H9 (cell line): ENCODE measurements at regions not wholly inside any gene's neighbourhood (a gene's known extent, or its start where the extent isn't known, plus 50 kb on each side); places are given as distances from the start of the nearest gene placed in this dataset.

Source experiments
- DNase-seq: peaks from one replicate; pipeline ENCODE4 v3.0.0-alpha.2; 2017
- H2AFZ ChIP-seq: one replicate; pipeline ENCODE4 v1.6.1; 2013; ENCODE audit warnings: mild to moderate bottlenecking, low read length, control low read depth, moderate library complexity
- H2AK5ac ChIP-seq: 2 replicates; pipeline ENCODE4 v1.6.1; 2013; ENCODE audit warnings: low read length, control low read depth, mixed read lengths; ENCODE audit not compliant: insufficient read length
- H2BK120ac ChIP-seq: one replicate; pipeline ENCODE4 v1.6.1; 2013; ENCODE audit warnings: low read depth, mild to moderate bottlenecking, low read length, control low read depth, inconsistent platforms; ENCODE audit not compliant: poor library complexity, severe bottlenecking
- H2BK12ac ChIP-seq: 2 replicates; pipeline ENCODE4 v1.6.1; 2013; ENCODE audit warnings: low read length, control low read depth, mixed read lengths, low read depth; ENCODE audit not compliant: insufficient read length
- H2BK15ac ChIP-seq: 2 replicates; pipeline ENCODE4 v1.6.1; 2013; ENCODE audit warnings: low read depth, low read length, control low read depth
- H2BK20ac ChIP-seq: one replicate; pipeline ENCODE4 v1.6.1; 2013; ENCODE audit warnings: low read depth, mild to moderate bottlenecking, low read length, control low read depth, inconsistent platforms; ENCODE audit not compliant: poor library complexity, severe bottlenecking
- H2BK5ac ChIP-seq: 2 replicates; pipeline ENCODE4 v1.6.1; 2013; ENCODE audit warnings: low read length, control low read depth, mixed read lengths; ENCODE audit not compliant: insufficient read length
- H3K14ac ChIP-seq: 2 replicates; pipeline ENCODE4 v1.6.1; 2013; ENCODE audit warnings: low read length, control low read depth; ENCODE audit not compliant: insufficient read depth
- H3K18ac ChIP-seq: 2 replicates; pipeline ENCODE4 v1.6.1; 2013; ENCODE audit warnings: low read depth, mild to moderate bottlenecking, mixed read lengths, low read length, control low read depth; ENCODE audit not compliant: insufficient read length
- H3K23ac ChIP-seq: 2 replicates; pipeline ENCODE4 v1.6.1; 2013; ENCODE audit warnings: low read length, control low read depth, mixed read lengths, low read depth; ENCODE audit not compliant: insufficient read length
- H3K23me2 ChIP-seq: 2 replicates; pipeline ENCODE4 v1.6.1; 2013; ENCODE audit warnings: low read depth, mild to moderate bottlenecking, mixed read lengths, low read length, control low read depth; ENCODE audit not compliant: insufficient read length, poor library complexity, severe bottlenecking
- H3K27ac ChIP-seq: 2 replicates; pipeline ENCODE4 v1.5.1; 2013; ENCODE audit warnings: low read length, control low read depth, mixed read lengths, low read depth; ENCODE audit not compliant: insufficient read length
- H3K27me3 ChIP-seq: 2 replicates; pipeline ENCODE4 v1.6.1; 2013; ENCODE audit warnings: low read length, control low read depth, inconsistent platforms; ENCODE audit not compliant: insufficient read depth
- H3K4ac ChIP-seq: 2 replicates; pipeline ENCODE4 v1.6.1; 2013; ENCODE audit warnings: low read depth, mild to moderate bottlenecking, control low read depth, inconsistent platforms, low read length, moderate library complexity
- H3K4me1 ChIP-seq: 2 replicates; pipeline ENCODE4 v1.6.1; 2013; ENCODE audit warnings: low read length, control low read depth, inconsistent platforms; ENCODE audit not compliant: insufficient read depth
- H3K4me2 ChIP-seq: 2 replicates; pipeline ENCODE4 v1.6.1; 2013; ENCODE audit warnings: low read length, control low read depth, mixed read lengths; ENCODE audit not compliant: insufficient read length, insufficient read depth
- H3K56ac ChIP-seq: 2 replicates; pipeline ENCODE4 v1.6.1; 2013; ENCODE audit warnings: low read depth, mild to moderate bottlenecking, mixed read lengths, low read length, control low read depth; ENCODE audit not compliant: insufficient read length
- H3K79me1 ChIP-seq: 2 replicates; pipeline ENCODE4 v1.6.1; 2013; ENCODE audit warnings: low read depth, mild to moderate bottlenecking, moderate library complexity, low read length, control low read depth, inconsistent platforms; ENCODE audit not compliant: insufficient read depth, poor library complexity, severe bottlenecking
- H3K79me2 ChIP-seq: 2 replicates; pipeline ENCODE4 v1.6.1; 2013; ENCODE audit warnings: low read length, control low read depth, inconsistent platforms; ENCODE audit not compliant: insufficient read depth
- H3K9ac ChIP-seq: 2 replicates; pipeline ENCODE4 v1.6.1; 2013; ENCODE audit warnings: low read length, control low read depth, mixed read lengths; ENCODE audit not compliant: insufficient read length; ENCODE audit errors: extremely low read depth
- H3K9me3 ChIP-seq: one replicate; pipeline ENCODE4 v1.6.1; 2013; ENCODE audit warnings: low read depth, low read length, inconsistent platforms; ENCODE audit not compliant: control insufficient read depth
- H3T11ph ChIP-seq: one replicate; pipeline ENCODE4 v1.6.1; 2013; ENCODE audit warnings: mild to moderate bottlenecking, low read length, control low read depth, inconsistent platforms
- H4K20me1 ChIP-seq: one replicate; pipeline ENCODE4 v1.6.1; 2013; ENCODE audit not compliant: control insufficient read depth, insufficient read length, insufficient read depth
- H4K5ac ChIP-seq: 2 replicates; pipeline ENCODE4 v1.6.1; 2013; ENCODE audit warnings: low read depth, mild to moderate bottlenecking, mixed read lengths, low read length, control low read depth; ENCODE audit not compliant: insufficient read length
- H4K8ac ChIP-seq: replicated peaks from 2 replicates; pipeline ENCODE4 v1.6.1; 2013; ENCODE audit warnings: low read length, control low read depth, mixed read lengths, low read depth; ENCODE audit not compliant: insufficient read length
- H4K91ac ChIP-seq: 2 replicates; pipeline ENCODE4 v1.6.1; 2013; ENCODE audit warnings: low read depth, mild to moderate bottlenecking, moderate library complexity, mixed read lengths, low read length, control low read depth; ENCODE audit not compliant: insufficient read length
- H3K27ac Mint-ChIP-seq, 3 experiments: 2 replicates in 2 of 3; 3 replicates in 1 of 3; pipeline ENCODE4 v1.8.0; 2020 to 2021; ENCODE audit warnings: mixed read lengths in 3 of 3, mild to moderate bottlenecking in 1 of 3, moderate library complexity in 1 of 3
- H3K27me3 Mint-ChIP-seq: 2 replicates; pipeline ENCODE4 v1.8.0; 2021; ENCODE audit warnings: low read depth, mild to moderate bottlenecking, moderate library complexity, mixed read lengths
- H3K36me3 Mint-ChIP-seq, 3 experiments: 2 replicates in 2 of 3; 3 replicates in 1 of 3; pipeline ENCODE4 v1.8.0; 2020 to 2021; ENCODE audit warnings: low read depth in 3 of 3, mixed read lengths in 3 of 3; ENCODE audit not compliant: insufficient read depth in 1 of 3
- H3K4me1 Mint-ChIP-seq, 2 experiments: 2 replicates each; pipeline ENCODE4 v1.8.0; 2020; ENCODE audit warnings: mixed read lengths in 2 of 2
- H3K4me3 Mint-ChIP-seq, 2 experiments: 2 replicates in 1 of 2; 3 replicates in 1 of 2; pipeline ENCODE4 v1.8.0; 2020 to 2021; ENCODE audit warnings: mild to moderate bottlenecking in 2 of 2, mixed read lengths in 2 of 2, moderate library complexity in 1 of 2
- H3K9me3 Mint-ChIP-seq, 2 experiments: 2 replicates in 1 of 2; 3 replicates in 1 of 2; pipeline ENCODE4 v1.8.0; 2020; ENCODE audit warnings: mild to moderate bottlenecking in 2 of 2, mixed read lengths in 2 of 2, moderate library complexity in 1 of 2
- CTCF ChIP-seq: fragments of 200-600 bp; sonication (generic); conservative IDR thresholded peaks from 3 replicates; pipeline ENCODE4 v1.8.0; 2021; ENCODE audit warnings: antibody characterized with exemption, mild to moderate bottlenecking
- WGBS: extraction: QIAGEN DNeasy Blood & Tissue Kit; methylation state at CpG from one replicate; pipeline ENCODE4 v1.1.7; 2013; ENCODE audit warnings: missing lambda C conversion rate, low lambda C conversion rate, mixed read lengths; ENCODE audit not compliant: insufficient read length; ENCODE audit errors: extremely low coverage; 5-methylcytosine and 5-hydroxymethylcytosine counted together

DNA sequence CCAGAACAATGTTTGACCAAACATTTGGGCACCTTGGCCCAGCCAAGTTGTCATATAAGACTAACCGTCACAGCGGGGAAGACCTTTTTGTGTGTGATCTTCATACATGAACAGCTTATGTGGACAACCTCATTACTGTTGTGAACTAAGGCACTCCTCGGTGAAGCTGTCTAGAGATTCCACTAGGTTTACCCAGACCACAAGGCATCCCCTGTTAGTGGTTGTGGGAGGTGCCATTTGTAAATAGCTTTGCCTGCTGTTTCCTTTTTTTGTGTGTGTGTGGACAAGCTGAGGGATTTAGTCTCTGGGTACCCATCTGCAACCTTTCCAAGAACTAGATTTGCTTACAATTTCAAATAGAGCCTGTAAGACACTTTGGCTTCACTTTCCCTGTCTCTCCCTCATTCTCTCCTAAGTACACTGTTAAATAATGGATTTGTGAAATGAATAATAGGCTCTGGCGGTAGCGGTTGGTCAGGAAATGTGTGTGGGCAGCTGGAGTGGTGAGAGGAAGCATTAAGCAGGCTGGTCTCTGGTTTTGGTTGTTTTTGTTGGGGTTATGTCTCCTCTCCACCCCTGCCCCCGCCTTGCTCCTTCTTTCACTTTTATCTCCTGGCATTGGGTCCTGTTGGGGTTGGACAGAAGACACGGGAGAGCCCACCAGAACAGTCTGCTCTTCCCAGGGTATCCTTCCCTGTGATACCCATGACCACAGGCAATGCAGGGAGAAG is 727.6 kb downstream of the VRK1 start:
- Histone ChIP-seq H3K14ac (no peak overlapping the region), H3T11ph (no peak overlapping the region), H2BK120ac (no peak overlapping the region), H2AK5ac (no peak overlapping the region), H3K79me2 (no peaks in the 10 kb centered on the region), H4K91ac (no peak overlapping the region), H3K4me1 (no peaks in the 10 kb centered on the region), H3K18ac (no peak overlapping the region), H2BK5ac (no peak overlapping the region), H3K4me2 (no peak overlapping the region), H3K9me3 (no peaks in the 10 kb centered on the region), H4K5ac (no peak overlapping the region), H3K9ac (no peak overlapping the region), H2BK20ac (no peak overlapping the region), H2AFZ (no peak overlapping the region), H3K4ac (no peak overlapping the region), H2BK15ac (no peak overlapping the region), H3K79me1 (no peaks in the 10 kb centered on the region), H2BK12ac (no peak overlapping the region), H3K27ac (no peak overlapping the region), H3K23me2 (no peaks in the 10 kb centered on the region), H3K27me3 (no peaks in the 10 kb centered on the region; the same call in 1 of the 2 replicates), H3K23ac (no peak overlapping the region), H4K8ac (no peak overlapping the region), H3K56ac (no peak overlapping the region), H4K20me1 (no peaks in the 10 kb centered on the region)
- Mint-ChIP-seq H3K36me3 (no peaks in the 10 kb centered on the region; a peak in 1 of 7 replicates), H3K4me1 (peaks cover 2 to 7% of the 10 kb centered on the region in 2 experiments; a peak in 2 of 4 replicates), H3K27me3 (no peaks in the 10 kb centered on the region; the same call in 1 of the 2 replicates), H3K9me3 (peaks cover 0 to 2% of the 10 kb centered on the region in 2 experiments; a peak in 2 of 5 replicates), H3K4me3 (no peak overlapping the region), H3K27ac (no peak overlapping the region)
- no peak for DNase-seq
- TF ChIP-seq CTCF, result no peak
- no CpG with 5 or more reads among the region's 7 CpGs for WGBS
